Right lobe of liver (tissue), 4 donors: ENCODE measurements at regions not wholly inside any gene's neighbourhood (a gene's known extent, or its start where the extent isn't known, plus 50 kb on each side); places are given as distances from the start of the nearest gene placed in this dataset.

ENCODE experiments used
- CTCF ChIP-seq, 4 donors: fragments of 200-600 bp in 3 of 4; fragments of 450-650 bp in 1 of 4; IDR thresholded peaks; one replicate each; pipeline versions ENCODE4 v1.5.1 to v1.8.0; 2016 to 2022; ENCODE audit warnings: antibody characterized with exemption in 4 of 4, mild to moderate bottlenecking in 2 of 4
- POLR2A ChIP-seq: fragments of 450-650 bp; IDR thresholded peaks from one replicate; pipeline ENCODE4 v1.6.1; 2017; ENCODE audit warnings: antibody characterized with exemption, mild to moderate bottlenecking
- donor health status: DM: no; HTN: no; CAD: no.
- donor health status: DM: no; HTN: no; CAD: no.
- donor health status: DM: no; HTN: yes; CAD: no.

DNA sequence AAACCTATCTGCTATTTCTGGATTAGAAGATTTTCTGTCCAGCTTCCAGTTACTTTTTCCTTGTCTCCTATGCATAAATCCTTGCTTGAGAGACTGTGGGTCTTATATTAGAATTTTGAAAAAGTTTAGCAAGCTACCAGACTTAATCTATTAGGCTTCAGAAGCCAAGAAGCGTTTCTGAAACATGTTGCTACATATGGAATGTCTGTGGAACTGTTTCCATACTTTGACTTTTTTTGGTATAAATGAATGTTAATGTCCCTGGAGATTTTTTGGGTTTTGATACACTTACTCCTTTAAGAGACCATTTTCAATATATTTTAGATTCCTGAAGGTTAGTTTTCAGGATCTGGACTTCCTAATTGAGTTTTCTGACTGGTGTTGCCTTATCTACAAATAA lies 191.4 kb upstream of the SGCD start:
- TF ChIP-seq POLR2A, result no peak
- no peak for TF ChIP-seq CTCF (IDR thresholded peaks at IDR 0.05)
